ENCODE measurements at regions not wholly inside any gene's neighbourhood (a gene's known extent, or its start where the extent isn't known, plus 50 kb on each side); places are given as distances from the start of the nearest gene placed in this dataset.

GRCh38 chr18:66729442-66730239, 125.8 kb upstream of the CDH19 start:
- H3K27me3 ChIP-seq (ENCODE audit: insufficient read depth, low read length), result no peaks in the 10 kb centered on the region
- no peaks in the 10 kb centered on the region for H3K36me3 ChIP-seq (ENCODE audit: control insufficient read depth in 1 of 2, insufficient read depth in 2 of 2, low read length in 2 of 2)
- TF ChIP-seq YY1 (IDR thresholded peaks at IDR 0.05; ENCODE audit: extremely low read depth, insufficient replicate concordance, low read depth, low read length) (no peak), ZNF274 (IDR thresholded peaks at IDR 0.05; ENCODE audit: low read depth, low read length) (no peak), ELF1 (IDR thresholded peaks at IDR 0.05; ENCODE audit: borderline replicate concordance, low read depth) (no peak), ZFX (IDR thresholded peaks at IDR 0.05) (no peak), MAX (IDR thresholded peaks at IDR 0.05) (no peak), CBX3 (IDR thresholded peaks at IDR 0.05; ENCODE audit: low read depth) (no peak), RAD21 (IDR thresholded peaks at IDR 0.05; ENCODE audit: low read depth) (no peak)
- H4K20me1 ChIP-seq (ENCODE audit: insufficient read depth), result no peaks in the 10 kb centered on the region; the same call in 1 of the 2 replicates
- H3K9me2 ChIP-seq (ENCODE audit: insufficient read depth), result no peaks in the 10 kb centered on the region
- H3K4me1 ChIP-seq (ENCODE audit: control insufficient read depth in 1 of 2, insufficient read depth in 2 of 2, low read length in 2 of 2), result no peaks in the 10 kb centered on the region
- DNase-seq (ENCODE audit: low read depth, low spot score) (no peak), ATAC-seq (no peak)
- no peak overlapping the region for H3K4me2 ChIP-seq (ENCODE audit: low read length)
- ChIA-PET POLR2A (no interaction called here), CTCF (no interaction called here), RAD21 (ENCODE audit: low non-redundant PET in 1 of 2, low total read pairs in 2 of 2, uncharacterized antibody in 2 of 2, unreplicated experiment in 2 of 2) (no interaction called here)
- H3K9ac ChIP-seq (ENCODE audit: low read length), result no peak overlapping the region
- BruUV-seq (replicated peaks), result no TSS peak
- no peak overlapping the region for H2AFZ ChIP-seq (ENCODE audit: low read depth, low read length, poor library complexity, severe bottlenecking)
- H3K4me3 ChIP-seq (replicated peaks in 1 of 2; ENCODE audit: low read depth in 1 of 2, low read length in 2 of 2), result no peak overlapping the region
- no peak overlapping the region for H3K27ac ChIP-seq (ENCODE audit: low read depth, low read length)
- intact Hi-C loops (cut with micrococcal nuclease), result no loop called here
- H3K9me3 ChIP-seq (ENCODE audit: control insufficient read depth in 1 of 2, insufficient read depth in 1 of 2, low read depth in 1 of 2, low read length in 2 of 2), result peaks cover 0 to 27% of the 10 kb centered on the region in 2 experiments; a peak in 3 of 4 replicates
- H3K79me2 ChIP-seq (ENCODE audit: insufficient read depth, low read length), result no peaks in the 10 kb centered on the region

- Histone ChIP-seq H3K27me3 (ENCODE audit: insufficient read depth, low read length) (no peaks in the 10 kb centered on the region), H3K27ac (ENCODE audit: low read depth, low read length) (no peak overlapping the region), H3K4me1 (ENCODE audit: control insufficient read depth in 1 of 2, insufficient read depth in 2 of 2, low read length in 2 of 2) (no peaks in the 10 kb centered on the region), H3K4me2 (ENCODE audit: low read length) (no peak overlapping the region), H3K4me3 (replicated peaks in 1 of 2; ENCODE audit: low read depth in 1 of 2, low read length in 2 of 2) (no peak overlapping the region), H3K9me3 (ENCODE audit: control insufficient read depth in 1 of 2, insufficient read depth in 1 of 2, low read depth in 1 of 2, low read length in 2 of 2) (peaks cover 3 to 25% of the 10 kb centered on the region in 2 experiments; a peak in 3 of 4 replicates), H2AFZ (ENCODE audit: low read depth, low read length, poor library complexity, severe bottlenecking) (no peak overlapping the region), H3K79me2 (ENCODE audit: insufficient read depth, low read length) (no peaks in the 10 kb centered on the region), H3K9me2 (ENCODE audit: insufficient read depth) (no peaks in the 10 kb centered on the region), H3K36me3 (ENCODE audit: control insufficient read depth in 1 of 2, insufficient read depth in 2 of 2, low read length in 2 of 2) (no peaks in the 10 kb centered on the region), H4K20me1 (ENCODE audit: insufficient read depth) (no peaks in the 10 kb centered on the region; the same call in 1 of the 2 replicates), H3K9ac (ENCODE audit: low read length) (no peak overlapping the region)
- DNase-seq (ENCODE audit: low read depth, low spot score), result no peak
- ChIA-PET CTCF (no interaction called here), RAD21 (ENCODE audit: low non-redundant PET in 1 of 2, low total read pairs in 2 of 2, uncharacterized antibody in 2 of 2, unreplicated experiment in 2 of 2) (no interaction called here), POLR2A (no interaction called here)
- no peak for TF ChIP-seq ATF3 (IDR thresholded peaks at IDR 0.05)
- TF ChIP-seq RAD21 (IDR thresholded peaks at IDR 0.05; ENCODE audit: low read depth), result no peak
- TF ChIP-seq EZH2phosphoT487 (IDR thresholded peaks at IDR 0.05; ENCODE audit: borderline replicate concordance), result no peak
- no peak for TF ChIP-seq JUND (IDR thresholded peaks at IDR 0.05)
- TF ChIP-seq SIN3A (IDR thresholded peaks at IDR 0.05; ENCODE audit: low read depth), result no peak
- no peak for TF ChIP-seq POLR2A (IDR thresholded peaks at IDR 0.05; ENCODE audit: borderline replicate concordance, extremely low read depth, insufficient read depth, insufficient read length)
- TF ChIP-seq YY1 (IDR thresholded peaks at IDR 0.05; ENCODE audit: extremely low read depth, insufficient replicate concordance, low read depth, low read length), result no peak
- no peak for ATAC-seq
- BruUV-seq (replicated peaks), result no TSS peak
- intact Hi-C loops (cut with micrococcal nuclease), result no loop called here
Observed at GRCh38 chr18:66728951-66729350, 125.1 kb upstream of the CDH19 start.

All from HCT116 (cell line).